ACC112 (cell line): ENCODE measurements at regions not wholly inside any gene's neighbourhood (a gene's known extent, or its start where the extent isn't known, plus 50 kb on each side); places are given as distances from the start of the nearest gene placed in this dataset.
A peak's percentile ranks its signal among the peaks of the same experiment; 100 is the strongest.

Experiments used
- H2AFZ ChIP-seq: fragments of 200-600 bp; sonication (generic); one replicate; pipeline ENCODE4 v1.6.0; 2017; ENCODE audit warnings: antibody characterized with exemption, low read length; ENCODE audit not compliant: unreplicated experiment
- H3K27ac ChIP-seq: fragments of 200-600 bp; sonication (generic); 2 replicates; pipeline ENCODE4 v1.5.1; 2014; ENCODE audit warnings: low read depth, mild to moderate bottlenecking, antibody characterized with exemption, low read length, moderate library complexity
- H3K27me3 ChIP-seq: fragments of 200-600 bp; sonication (generic); 2 replicates; pipeline ENCODE4 v1.6.1; 2014; ENCODE audit warnings: mild to moderate bottlenecking, antibody characterized with exemption, low read length, moderate library complexity, mixed read lengths; ENCODE audit not compliant: insufficient read depth
- H3K36me3 ChIP-seq: fragments of 200-600 bp; sonication (generic); 2 replicates; pipeline ENCODE4 v1.6.1; 2016; ENCODE audit warnings: mild to moderate bottlenecking, antibody characterized with exemption, low read length, moderate library complexity, mixed read lengths; ENCODE audit not compliant: insufficient read depth
- H3K4me1 ChIP-seq: fragments of 200-600 bp; sonication (generic); one replicate; pipeline ENCODE4 v1.6.1; 2016; ENCODE audit warnings: low read length, mixed read lengths; ENCODE audit not compliant: insufficient read depth, unreplicated experiment, control insufficient read depth
- H3K4me3 ChIP-seq: fragments of 200-600 bp; sonication (generic); 2 replicates; pipeline ENCODE4 v1.5.1; 2014; ENCODE audit warnings: mild to moderate bottlenecking, low read depth, low read length
- H3K79me2 ChIP-seq: fragments of 200-600 bp; sonication (generic); one replicate; pipeline ENCODE4 v1.6.0; 2016; ENCODE audit warnings: low read length; ENCODE audit not compliant: control insufficient read depth, unreplicated experiment, insufficient read depth

GRCh38 chr5:57335092-57335660 lies 147.4 kb downstream of the ACTBL2 start:
- H2AFZ ChIP-seq: no peak overlapping the region
- H3K4me1 ChIP-seq: peaks cover 24% of the 10 kb centered on the region
- H3K36me3 ChIP-seq: no peaks in the 10 kb centered on the region
- H3K4me3 ChIP-seq: no peak overlapping the region
- H3K27ac ChIP-seq: peak overlapping the region; percentile 48; the same call in 1 of the 2 replicates
- H3K27me3 ChIP-seq: no peaks in the 10 kb centered on the region
- H3K79me2 ChIP-seq: no peaks in the 10 kb centered on the region

GRCh38 chr5:57334475-57334874 lies 148.1 kb downstream of the ACTBL2 start:
- Histone ChIP-seq H2AFZ (no peak overlapping the region), H3K27me3 (no peaks in the 10 kb centered on the region), H3K79me2 (no peaks in the 10 kb centered on the region), H3K27ac (peak overlapping the region; percentile 26; the same call in 1 of the 2 replicates), H3K4me3 (no peak overlapping the region), H3K4me1 (peaks cover 24% of the 10 kb centered on the region), H3K36me3 (no peaks in the 10 kb centered on the region)

- no peaks in the 10 kb centered on the region for H3K36me3 ChIP-seq
- H3K4me1 ChIP-seq: peaks cover 18% of the 10 kb centered on the region
- no peaks in the 10 kb centered on the region for H3K79me2 ChIP-seq
- H3K27me3 ChIP-seq: no peaks in the 10 kb centered on the region
- H3K27ac ChIP-seq: no peak overlapping the region
- no peak overlapping the region for H2AFZ ChIP-seq
- H3K4me3 ChIP-seq: no peak overlapping the region
Measured at GRCh38 chr5:57332361-57332760, 150.2 kb downstream of the ACTBL2 start.

GRCh38 chr5:57327561-57328367 lies 153.9 kb downstream of the GPBP1 start:
- Histone ChIP-seq H3K36me3 (no peaks in the 10 kb centered on the region), H3K4me3 (no peak overlapping the region), H3K27me3 (no peaks in the 10 kb centered on the region), H2AFZ (no peak overlapping the region), H3K79me2 (no peaks in the 10 kb centered on the region), H3K4me1 (no peaks in the 10 kb centered on the region), H3K27ac (no peak overlapping the region)

GRCh38 chr5:57325678-57326397 lies 152.0 kb downstream of the GPBP1 start:
- Histone ChIP-seq H3K27ac (no peak overlapping the region), H3K36me3 (no peaks in the 10 kb centered on the region), H3K4me3 (no peak overlapping the region), H3K4me1 (no peaks in the 10 kb centered on the region), H2AFZ (no peak overlapping the region), H3K79me2 (no peaks in the 10 kb centered on the region), H3K27me3 (no peaks in the 10 kb centered on the region)

- H3K4me3 ChIP-seq: no peak overlapping the region
- H3K27me3 ChIP-seq: no peaks in the 10 kb centered on the region
- H3K4me1 ChIP-seq: no peaks in the 10 kb centered on the region
- H2AFZ ChIP-seq: no peak overlapping the region
- H3K36me3 ChIP-seq: no peaks in the 10 kb centered on the region
- H3K27ac ChIP-seq: no peak overlapping the region
- no peaks in the 10 kb centered on the region for H3K79me2 ChIP-seq
Measured at GRCh38 chr5:57324861-57325260, 151.0 kb downstream of the GPBP1 start.

- Histone ChIP-seq H3K79me2 (no peaks in the 10 kb centered on the region), H2AFZ (no peak overlapping the region), H3K4me3 (no peak overlapping the region), H3K27me3 (no peaks in the 10 kb centered on the region), H3K36me3 (no peaks in the 10 kb centered on the region), H3K27ac (no peak overlapping the region), H3K4me1 (no peaks in the 10 kb centered on the region)
Measured at GRCh38 chr5:57324181-57324580, 150.3 kb downstream of the GPBP1 start.

GRCh38 chr5:57320582-57320981 lies 146.7 kb downstream of the GPBP1 start:
- H3K79me2 ChIP-seq: no peaks in the 10 kb centered on the region
- H3K27me3 ChIP-seq: no peaks in the 10 kb centered on the region
- H2AFZ ChIP-seq: no peak overlapping the region
- no peak overlapping the region for H3K4me3 ChIP-seq
- H3K36me3 ChIP-seq: no peaks in the 10 kb centered on the region
- peaks cover 6% of the 10 kb centered on the region for H3K4me1 ChIP-seq
- no peak overlapping the region for H3K27ac ChIP-seq

GRCh38 chr5:57319628-57320027 lies 145.8 kb downstream of the GPBP1 start:
- Histone ChIP-seq H3K27me3 (no peaks in the 10 kb centered on the region), H3K4me1 (peaks cover 6% of the 10 kb centered on the region), H3K4me3 (no peak overlapping the region), H3K36me3 (no peaks in the 10 kb centered on the region), H3K27ac (no peak overlapping the region), H2AFZ (no peak overlapping the region), H3K79me2 (no peaks in the 10 kb centered on the region)

GRCh38 chr5:57318251-57318650 lies 144.4 kb downstream of the GPBP1 start:
- Histone ChIP-seq H3K79me2 (no peaks in the 10 kb centered on the region), H3K27me3 (no peaks in the 10 kb centered on the region), H3K4me1 (peaks cover 10% of the 10 kb centered on the region), H2AFZ (no peak overlapping the region), H3K36me3 (no peaks in the 10 kb centered on the region), H3K4me3 (no peak overlapping the region), H3K27ac (no peak overlapping the region)
